GM18498 (cell line): ENCODE measurements at regions not wholly inside any gene's neighbourhood (a gene's known extent, or its start where the extent isn't known, plus 50 kb on each side); places are given as distances from the start of the nearest gene placed in this dataset.

Experiments
- ATAC-seq: cut with Tn5 transposase; IDR thresholded peaks from one replicate; pipeline ENCODE4 v1.9.1; 2021; ENCODE audit warnings: mild to moderate bottlenecking, moderate library complexity; ENCODE audit not compliant: unreplicated experiment

GRCh38 chr18:27699137-27699536 lies 477.8 kb downstream of the CDH2 start:
- ATAC-seq = no peak

DNA sequence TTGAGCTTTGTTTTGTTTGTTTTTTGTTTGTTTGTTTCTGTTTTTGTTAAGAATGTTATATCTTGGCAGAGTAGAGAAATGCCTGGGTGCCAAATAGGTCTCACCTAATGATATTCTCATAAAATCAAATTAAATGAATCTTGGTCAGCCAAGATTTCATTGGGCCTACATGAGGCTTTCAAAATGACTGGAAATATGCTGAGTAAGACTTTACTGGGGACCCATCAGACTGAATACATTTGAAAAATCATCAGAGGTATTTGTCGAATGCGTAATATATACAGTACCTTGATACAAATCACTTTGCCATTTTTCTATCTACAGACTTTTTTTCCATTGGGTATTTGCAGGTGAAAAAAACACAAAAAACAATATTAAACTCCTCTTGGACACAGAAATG lies 480.8 kb downstream of the CDH2 start:
- ATAC-seq = no peak

DNA sequence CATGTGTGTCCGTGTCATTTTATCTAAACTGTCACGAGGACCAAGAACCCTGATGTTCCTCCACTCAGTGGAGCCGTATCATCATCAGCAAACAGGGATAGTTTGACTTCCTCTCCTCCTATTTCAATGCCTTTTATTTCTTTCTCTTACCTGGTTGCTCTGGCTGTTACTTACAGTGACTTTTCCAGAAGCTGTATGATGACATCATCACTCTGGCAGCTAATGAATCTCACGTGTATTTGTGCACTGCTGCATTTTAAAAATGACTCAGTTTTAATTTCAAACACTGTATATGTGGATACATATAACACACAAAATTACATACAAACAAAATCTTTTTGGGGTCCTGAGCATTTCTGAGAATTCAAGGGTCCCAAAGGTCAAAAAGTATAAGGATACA lies 481.4 kb downstream of the CDH2 start:
- ATAC-seq = no peak

GRCh38 chr18:27695052-27695451 lies 481.9 kb downstream of the CDH2 start:
- no peak for ATAC-seq

DNA sequence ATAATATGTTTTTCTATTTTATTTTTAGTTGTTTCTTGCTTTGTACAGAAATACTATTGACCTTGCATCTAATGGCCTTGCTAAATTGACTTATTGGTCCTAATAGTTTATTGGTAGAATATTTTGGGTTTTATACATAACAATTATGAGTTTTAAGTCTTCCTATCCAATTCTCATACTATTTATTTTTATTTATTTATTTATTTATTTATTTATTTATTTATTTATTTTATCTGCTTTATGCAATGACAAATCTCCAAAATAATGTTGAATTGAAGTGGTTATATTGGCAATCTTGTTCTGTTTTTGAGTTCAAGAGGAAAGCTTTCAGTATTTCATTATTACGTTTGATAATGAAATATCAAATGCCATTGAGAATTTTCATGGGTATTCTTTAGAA lies 488.3 kb downstream of the CDH2 start:
- ATAC-seq = no peak

DNA sequence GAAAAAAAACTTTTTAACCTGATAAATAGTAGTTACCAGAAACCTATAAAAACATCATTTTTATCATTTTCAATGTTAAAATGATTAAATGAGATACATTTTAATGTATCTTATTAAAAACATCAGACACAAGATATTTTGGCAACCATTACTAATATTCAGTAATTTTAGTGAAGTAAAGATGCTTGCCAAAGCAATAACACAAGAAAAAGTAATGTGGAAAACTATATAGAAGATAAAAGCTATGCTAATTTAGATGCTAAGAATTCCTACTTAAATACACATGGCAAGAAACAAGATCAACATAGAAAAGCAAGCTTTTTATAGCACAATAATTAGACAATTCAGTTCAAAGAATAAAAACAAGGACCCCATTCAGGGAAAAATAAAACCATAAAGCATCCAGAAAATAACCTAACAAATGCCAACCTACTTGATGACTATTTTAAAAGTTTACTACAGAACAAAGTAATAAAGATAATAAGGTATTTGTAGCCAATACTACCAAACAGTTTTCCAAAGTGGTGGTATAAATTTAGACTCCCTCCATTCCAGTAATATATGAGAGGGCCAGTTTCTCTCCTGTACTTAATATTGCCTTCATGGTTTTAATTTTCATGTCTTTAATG lies 489.5 kb downstream of the CDH2 start:
- no peak for ATAC-seq

- ATAC-seq = no peak
Observed at GRCh38 chr18:27685807-27686412, 491.0 kb downstream of the CDH2 start.

GRCh38 chr18:27685091-27685490 lies 491.8 kb downstream of the CDH2 start:
- no peak for ATAC-seq

GRCh38 chr18:27674411-27674810 lies 489.3 kb upstream of the CHST9 start:
- ATAC-seq = no peak

DNA sequence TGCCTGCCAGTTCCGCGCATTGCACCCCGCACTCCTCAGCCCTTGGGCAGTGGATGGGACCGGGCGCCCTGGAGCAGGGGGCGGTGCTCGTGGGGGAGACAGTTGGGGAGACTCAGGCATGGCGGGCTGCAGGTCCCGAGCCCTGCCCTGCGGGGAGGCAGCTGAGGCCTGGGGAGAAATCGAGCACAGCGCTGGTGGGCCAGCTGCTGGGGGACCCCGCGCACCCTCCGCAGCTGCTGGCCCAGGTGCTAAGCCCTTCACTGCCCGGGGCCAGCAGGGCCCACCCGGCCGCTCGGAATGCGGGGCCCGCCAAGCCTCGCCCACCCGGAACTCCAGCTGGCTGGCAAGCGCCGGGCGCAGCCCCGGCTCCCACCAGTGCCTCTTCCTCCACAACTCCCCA lies 488.8 kb upstream of the CHST9 start:
- no peak for ATAC-seq

DNA sequence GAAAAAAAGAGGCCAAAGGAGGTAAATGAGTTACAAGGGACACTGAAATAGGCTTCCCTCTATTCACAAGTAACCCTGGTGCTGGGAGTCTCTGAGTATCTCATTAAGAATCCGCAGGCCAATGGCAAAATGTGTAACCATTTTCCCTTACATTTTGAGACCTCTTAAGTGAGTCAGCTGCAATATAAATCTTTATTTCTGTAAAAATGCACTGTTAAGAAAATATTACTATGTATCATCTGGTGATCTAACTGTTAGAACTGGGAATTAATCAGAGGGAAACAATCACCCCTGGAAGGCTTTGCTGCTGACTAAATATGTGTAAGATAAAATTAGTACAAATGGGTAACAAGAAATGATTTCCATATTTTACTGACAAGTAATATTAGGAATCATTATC lies 483.1 kb upstream of the CHST9 start:
- no peak for ATAC-seq

DNA sequence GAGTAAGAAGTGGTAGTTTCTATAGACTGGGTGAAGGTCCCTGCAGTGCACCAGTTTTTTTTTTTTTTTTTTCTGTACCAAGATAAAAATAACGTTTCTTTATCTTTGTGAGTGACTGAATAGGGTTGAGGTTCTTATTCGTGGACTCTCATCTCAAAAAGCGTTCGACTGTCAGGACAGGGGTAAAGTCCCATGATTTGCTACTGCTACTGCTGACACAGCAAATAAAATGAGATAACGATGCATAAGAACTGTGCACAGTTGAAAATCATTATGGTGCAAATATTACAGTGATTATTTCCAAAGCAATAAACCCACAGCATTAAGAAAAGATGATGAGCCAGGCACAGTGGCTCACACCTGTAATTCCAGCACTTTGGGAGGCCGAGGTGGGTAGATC lies 482.0 kb upstream of the CHST9 start:
- no peak for ATAC-seq

GRCh38 chr18:27666016-27666415 lies 480.9 kb upstream of the CHST9 start:
- ATAC-seq = no peak

DNA sequence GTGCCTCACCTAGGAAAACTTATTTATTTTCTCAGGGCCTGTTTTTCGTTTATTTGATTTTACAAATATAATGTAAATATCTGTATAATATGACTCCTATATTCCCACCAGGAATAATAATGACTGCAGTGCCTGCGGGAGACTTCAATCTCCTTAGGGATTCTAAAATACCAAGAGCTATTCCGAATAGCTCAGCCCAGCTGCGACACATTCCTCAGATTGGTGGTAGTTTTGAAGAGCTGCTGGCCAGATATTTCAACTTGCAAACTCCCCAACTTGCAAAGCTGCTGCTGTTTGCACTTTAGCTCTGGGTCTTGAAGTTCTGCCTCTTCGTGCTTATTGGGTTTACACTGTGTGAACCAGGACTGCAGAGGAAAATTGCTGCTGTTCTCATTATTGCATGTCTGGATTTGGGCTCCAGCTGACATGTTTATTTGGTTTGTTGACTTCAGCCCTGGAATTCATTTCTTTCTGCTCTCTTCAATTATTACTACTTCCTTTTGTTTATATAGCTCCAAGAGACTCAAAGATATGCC lies 480.2 kb upstream of the CHST9 start:
- no peak for ATAC-seq

- no peak for ATAC-seq
Observed at GRCh38 chr18:27662949-27663348, 477.8 kb upstream of the CHST9 start.

GRCh38 chr18:27662537-27662936 lies 477.4 kb upstream of the CHST9 start:
- ATAC-seq = no peak

DNA sequence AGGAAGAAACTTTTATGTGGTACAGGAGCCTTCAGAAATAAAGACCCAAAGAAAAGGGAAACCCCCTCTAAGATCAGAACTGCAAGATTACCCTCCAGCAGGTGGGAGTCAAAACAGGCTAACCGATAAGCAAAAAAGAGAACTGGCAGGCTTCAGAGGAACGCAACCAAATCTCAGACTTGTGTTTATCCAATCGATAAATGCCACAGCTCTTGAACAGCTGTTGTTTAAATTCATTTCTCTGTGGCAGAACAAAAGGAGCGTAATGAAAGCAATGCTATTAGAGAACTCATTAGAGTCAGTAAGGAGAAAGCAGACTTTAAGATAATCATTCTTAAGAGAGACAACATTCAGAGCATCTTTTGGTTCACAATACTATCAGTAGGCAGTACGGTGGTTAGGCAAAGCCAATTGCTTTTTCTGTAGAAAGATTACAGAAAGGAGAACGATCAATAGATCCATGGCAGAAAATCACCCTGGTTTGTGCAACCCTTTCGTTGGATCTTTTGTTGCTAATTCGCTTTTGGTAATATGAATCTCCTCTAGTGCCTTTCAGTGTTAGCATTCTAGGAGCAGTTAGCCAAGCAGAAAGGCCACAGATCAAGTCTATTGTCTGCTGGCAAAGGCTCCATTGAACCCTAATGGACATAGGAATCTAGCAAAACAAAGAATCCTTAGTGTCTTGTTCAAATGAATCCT lies 476.4 kb upstream of the CHST9 start:
- ATAC-seq = no peak

GRCh38 chr18:27656905-27657304 lies 471.8 kb upstream of the CHST9 start:
- no peak for ATAC-seq

DNA sequence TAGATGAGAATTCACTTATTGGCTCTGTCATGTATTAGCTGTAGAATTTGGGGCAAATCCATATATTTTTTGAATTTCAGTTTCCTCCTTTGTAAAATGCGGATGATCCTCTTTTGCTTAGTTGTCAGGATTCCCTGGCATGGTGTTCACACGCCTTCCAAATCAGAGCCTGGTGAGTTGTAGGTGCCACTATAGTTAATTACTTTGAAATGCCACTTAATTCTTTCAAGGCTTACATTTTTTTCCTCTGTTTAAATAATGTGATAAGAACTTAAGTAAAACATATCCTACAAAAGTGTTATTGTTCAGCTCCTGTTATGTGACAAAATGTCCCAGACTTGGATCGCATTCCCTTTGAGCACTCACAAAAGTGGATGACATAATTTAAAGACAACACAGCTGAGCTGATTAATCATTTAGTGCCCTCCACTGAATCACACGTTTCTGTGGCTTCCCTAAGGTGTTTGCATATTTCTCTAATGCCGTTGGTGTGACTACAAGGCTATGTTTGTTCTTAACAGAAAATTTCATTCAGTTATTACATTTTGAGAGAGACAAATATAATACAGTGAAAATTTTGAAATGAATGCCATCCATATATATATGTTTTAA lies 471.2 kb upstream of the CHST9 start:
- no peak for ATAC-seq

DNA sequence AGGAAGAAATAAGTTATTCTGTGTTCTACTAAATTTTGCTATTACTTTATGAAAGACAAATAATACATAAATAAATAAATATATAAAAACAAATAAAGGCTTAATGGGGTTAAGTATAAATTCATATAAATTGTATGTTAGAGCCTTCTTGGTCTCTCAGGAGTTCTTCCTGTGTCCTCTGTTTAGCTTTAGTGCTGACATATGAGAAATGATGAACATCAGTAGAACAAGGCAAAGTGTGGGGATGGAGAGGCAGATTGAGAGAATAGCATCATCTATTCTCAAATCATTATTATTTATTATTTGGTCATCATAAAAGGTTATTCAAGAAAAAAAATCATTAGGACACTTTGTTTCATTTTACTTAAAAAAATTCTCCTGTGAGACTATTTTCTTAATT lies 468.1 kb upstream of the CHST9 start:
- ATAC-seq = no peak

GRCh38 chr18:27652480-27653121 lies 467.5 kb upstream of the CHST9 start:
- ATAC-seq = peak; percentile 83
